CD4-positive, alpha-beta T cell treated with Interferon alpha-2 for 1 hour (primary cell): ENCODE measurements at regions not wholly inside any gene's neighbourhood (a gene's known extent, or its start where the extent isn't known, plus 50 kb on each side); places are given as distances from the start of the nearest gene placed in this dataset.
"Not testable (repeated sequence)": the region's sequence is repeated elsewhere in the genome, so short reads cannot be mapped to it uniquely, and the experiment has no call there.

ENCODE experiments used
- DNase-seq, 2 donors: peaks; one replicate each; pipeline ENCODE4 v3.0.0-alpha.2; 2020 to 2022

DNA sequence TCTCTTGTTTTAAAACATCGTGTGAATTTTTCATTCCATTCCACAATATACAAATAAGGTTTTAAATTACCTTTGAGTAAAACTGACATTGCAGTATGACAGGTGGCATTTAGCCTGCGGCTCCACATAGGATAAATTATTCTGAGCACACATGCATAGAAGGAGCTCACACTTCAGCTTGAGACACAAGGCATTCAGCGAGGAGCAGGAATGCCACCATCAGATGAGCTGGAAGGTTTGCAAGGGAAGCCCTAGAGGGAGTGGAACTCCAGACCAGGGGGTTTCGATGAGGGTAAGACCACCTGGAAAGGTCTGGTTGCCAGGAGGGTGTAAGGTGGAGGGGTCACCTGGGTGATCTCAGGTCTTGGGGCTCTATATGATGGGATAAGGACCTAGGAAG, 259.0 kb upstream of the ADRA1B start:
- no peak for DNase-seq

DNA sequence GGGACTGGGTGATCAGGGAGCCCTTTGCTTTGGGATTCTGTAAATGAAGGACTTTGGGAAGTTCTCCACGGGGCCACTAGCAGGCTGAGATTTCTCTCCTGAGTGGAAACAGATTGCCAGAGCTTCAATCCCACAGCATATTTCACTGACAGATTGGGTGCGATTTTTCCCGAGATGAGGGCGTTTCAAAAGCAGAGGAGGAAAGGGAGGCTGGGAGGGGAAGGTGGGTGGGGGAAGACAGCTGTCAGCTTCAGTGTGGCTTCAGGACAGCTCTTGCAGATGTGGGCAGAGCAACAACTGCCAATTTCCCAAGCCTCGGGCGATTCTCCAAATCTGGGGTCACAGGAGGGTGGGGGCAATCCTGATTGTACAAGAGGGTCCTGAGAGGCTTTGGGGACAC, 258.5 kb upstream of the ADRA1B start:
- DNase-seq: no peak

DNA sequence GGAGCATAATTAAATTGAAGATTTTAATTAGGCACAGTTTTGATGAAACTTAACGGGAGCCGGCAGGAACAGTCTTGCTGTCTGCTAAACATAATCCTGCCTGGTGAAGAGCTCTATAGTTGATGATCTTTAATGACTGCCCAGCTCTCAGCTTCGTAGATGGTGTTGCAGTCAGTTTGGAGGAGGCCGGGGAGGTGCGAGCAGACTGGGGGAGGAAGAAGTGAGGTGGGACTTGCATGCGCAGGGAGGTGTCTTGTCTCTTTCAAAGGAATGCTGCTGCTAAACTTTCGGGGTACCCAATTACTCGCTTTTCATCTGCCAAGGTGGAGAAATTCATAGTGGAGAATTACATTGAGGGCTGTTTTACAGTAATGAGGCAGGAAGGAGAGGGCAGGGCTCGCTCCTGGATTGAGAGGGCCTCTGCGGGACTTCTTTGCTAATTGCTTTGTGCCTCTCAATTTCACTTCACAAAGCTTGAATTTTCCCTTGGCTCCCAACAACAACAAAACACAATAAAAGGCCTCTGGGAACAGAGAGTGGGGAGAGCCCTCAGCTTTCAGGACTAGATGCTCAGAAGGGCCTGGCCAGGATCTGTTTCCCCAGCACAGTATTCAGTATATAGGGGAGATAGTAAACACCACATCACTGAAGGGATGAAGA, 257.9 kb upstream of the ADRA1B start:
- no peak for DNase-seq

DNA sequence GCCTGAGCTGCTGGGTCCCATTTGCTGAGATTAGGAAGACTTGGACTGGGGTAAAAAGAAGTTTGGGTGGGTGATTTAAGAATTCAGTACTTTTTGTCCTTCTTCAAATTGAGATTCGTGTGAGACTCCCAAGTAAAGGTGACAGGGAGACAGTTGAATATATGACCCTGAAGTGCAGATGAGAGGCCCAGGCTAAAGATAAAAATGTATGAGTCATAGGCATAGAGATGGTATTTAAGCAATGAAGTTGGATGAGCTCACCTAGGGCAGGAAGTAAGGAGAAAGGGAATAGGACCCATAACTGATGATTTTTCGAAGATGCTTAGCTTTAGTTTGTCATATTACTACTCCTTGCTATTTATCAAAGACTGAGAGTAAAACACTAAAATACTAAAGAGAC, 255.9 kb upstream of the ADRA1B start:
- no peak for DNase-seq

DNA sequence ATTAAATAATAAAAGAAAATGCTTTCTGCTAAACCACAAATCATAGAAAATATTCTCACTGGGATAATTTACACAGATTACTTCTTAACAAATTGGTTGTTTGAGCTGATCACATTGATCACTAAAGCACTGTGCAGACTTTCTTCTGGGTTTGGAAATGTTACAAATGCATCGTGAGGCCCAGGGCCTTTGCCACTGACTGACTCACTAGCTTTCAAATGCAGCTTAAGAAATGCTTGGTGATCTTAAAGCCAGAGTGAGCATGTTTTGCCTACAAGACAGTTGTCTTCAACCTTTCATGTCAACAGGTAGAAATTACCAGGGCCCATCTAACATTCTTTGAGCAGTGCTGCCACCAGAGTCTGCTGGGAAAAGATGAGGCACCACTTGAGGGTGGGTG, 252.3 kb upstream of the ADRA1B start:
- no peak for DNase-seq

DNA sequence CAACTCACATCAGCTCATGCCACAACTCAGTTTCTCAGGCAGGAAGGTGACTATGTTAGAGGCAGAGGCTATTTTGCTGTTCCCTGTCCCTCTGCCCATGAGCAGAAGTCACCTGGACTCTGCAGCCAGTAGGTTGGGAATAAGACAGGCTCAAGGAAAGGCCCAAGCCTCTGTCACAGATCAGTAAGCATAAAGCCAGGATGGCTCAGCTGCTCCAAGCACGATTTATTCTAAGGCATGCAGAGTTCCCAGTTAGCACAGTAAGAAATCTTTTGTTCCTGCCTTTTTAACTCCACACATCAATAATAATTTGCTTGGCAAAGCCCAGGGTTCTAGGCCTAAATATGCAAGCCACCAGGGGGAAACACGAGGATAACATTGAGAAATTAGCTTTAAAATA, 249.0 kb upstream of the ADRA1B start:
- DNase-seq: no peak

DNA sequence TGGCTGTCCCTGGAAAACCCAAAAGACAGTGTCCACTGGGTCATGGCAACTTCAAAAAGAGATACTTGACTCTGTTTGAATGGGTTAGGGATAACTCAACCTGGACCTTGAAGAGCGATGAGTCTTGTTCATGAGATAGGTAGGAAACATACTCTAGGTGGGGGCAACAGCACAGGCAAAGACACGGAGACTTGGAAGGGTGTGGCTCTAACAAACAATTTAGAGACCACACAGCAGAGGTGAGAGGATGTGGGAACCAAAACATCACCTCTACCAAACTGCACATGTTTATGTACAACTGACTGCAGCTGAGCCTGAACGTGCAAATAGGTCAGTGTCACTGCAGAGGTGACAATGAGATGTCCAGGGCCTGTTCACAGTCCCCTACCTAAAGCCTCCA, 247.7 kb upstream of the ADRA1B start:
- peak in 1 of 2 donors; percentile 1 for DNase-seq

DNA sequence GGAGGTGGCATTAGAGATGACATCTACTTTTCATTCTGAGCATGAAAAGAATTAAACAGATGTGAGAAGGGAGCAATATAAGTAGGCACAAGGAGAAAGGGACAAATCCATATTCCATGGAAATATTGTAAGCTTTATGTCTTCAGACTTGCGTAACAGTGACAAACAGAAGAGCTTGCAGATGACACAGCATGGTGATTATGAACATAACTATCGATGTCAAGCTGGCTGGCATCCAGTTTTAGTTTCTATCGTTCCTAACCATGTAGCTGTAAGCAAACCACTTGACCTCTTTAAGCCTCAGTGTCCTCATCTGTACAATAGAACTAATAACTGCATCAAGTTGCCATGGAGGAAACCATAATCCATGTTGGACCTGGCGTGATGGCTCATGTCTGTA, 246.7 kb upstream of the ADRA1B start:
- DNase-seq: no peak

DNA sequence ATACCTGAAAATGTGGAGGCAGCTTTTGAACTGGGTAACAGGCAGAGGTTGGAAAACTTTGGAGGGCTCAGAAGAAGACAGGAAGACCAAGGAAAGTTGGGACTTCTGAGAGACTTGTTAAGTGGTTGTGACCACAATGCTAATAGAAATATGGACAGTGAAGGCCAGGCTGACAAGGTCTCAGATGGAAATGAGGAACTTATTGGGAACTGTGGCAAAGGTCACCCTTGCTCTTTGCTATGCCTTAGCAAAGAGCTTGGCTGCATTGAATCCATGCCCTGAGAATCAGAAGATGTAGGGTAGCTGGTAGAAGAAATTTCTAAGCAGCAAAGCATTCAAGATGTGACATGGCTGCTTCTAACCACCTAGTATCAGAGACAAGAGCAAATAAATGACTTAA, 244.4 kb upstream of the ADRA1B start:
- no peak for DNase-seq

DNA sequence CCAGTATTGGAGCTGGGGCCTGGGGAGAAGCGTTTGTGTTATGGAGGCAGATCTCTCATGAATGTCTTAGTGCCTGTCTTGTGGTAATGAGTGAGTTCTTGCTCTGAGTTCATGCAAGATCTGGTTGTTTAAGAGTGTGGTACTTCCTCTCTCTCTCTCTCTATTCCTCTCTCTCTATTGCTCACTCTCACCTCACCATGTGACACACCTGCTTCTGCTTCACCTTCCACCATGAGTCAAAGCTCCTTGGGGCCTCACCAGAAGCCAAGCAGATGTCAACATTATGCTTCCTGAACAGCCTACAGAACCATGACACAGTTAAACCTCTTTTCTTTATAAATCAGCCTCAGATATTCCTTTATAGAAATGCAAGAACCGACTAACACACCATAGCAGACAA, 242.7 kb upstream of the ADRA1B start:
- no peak for DNase-seq

DNA sequence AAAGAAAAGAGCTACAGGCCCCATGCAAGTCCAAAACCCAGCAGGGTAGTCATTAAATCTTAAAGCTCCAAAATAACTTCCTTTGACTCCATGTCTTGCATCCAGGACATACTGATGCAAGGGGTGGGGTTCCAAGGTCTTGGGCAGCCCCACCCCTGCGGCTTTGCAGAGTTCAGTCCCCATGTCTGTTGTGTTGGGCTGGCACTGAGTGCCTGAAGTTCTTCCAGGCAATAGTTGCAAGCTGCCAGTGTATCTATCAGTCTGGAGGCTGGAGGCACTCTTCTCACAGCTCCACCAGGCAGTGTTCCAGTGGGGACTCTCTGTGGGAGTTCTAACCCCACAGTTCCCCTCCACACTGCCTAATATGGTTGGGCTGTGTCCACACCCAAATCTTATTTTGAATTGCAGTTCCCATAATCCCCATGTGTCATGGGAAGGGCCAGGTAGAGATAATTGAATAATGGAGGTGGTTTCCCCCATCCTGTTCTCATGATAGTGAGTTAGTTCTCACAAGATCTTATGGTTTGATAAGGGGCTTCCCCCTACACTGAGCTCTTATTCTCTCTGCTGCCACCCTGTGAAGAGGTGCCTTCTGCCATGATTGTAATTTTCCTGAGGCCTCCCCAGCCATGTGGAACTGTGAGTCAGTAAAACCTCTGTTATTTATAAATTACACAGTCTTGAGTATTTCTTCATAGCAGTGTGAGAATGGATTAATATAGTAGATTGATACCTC, 237.5 kb upstream of the ADRA1B start:
- no peak for DNase-seq

DNA sequence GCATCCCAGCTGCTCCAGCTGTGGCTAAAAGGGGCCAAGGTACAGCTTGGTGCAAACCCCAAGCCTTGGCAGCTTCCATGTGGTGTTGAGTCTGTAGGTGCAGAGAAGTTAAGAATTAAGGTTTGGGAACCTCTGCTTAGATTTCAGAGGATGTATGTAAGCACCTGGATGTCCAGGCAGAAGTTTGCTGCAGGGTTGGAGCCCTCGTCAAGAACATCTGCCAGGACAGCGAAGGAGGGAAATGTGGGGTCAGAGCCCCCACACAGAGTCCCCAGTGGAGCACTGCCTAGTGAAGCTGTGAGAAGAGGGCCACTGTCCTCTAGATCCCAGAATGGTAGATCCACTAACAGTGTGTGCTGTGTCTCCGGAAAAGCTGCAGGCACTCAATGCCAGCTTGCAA, 236.2 kb upstream of the ADRA1B start:
- DNase-seq: no peak

DNA sequence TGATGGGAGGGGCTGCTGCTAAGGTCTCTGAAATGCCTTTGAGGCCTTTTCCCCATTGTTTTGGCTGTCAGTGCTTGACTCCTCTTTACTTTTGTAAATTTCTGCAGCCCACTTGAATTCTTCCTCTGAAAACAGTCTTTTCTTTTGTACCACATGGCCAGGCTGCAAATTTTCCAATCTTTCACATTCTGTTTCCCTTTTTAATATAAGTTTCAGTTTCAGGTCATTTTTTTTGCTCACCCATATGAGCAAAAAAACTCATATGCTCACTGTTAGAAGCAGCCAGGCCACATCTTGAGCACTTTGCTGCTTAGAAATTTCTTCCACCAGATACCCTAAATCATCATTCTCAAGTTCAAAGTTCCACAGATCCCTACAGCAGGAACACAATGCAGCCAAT, 234.6 kb upstream of the ADRA1B start:
- DNase-seq: no peak

DNA sequence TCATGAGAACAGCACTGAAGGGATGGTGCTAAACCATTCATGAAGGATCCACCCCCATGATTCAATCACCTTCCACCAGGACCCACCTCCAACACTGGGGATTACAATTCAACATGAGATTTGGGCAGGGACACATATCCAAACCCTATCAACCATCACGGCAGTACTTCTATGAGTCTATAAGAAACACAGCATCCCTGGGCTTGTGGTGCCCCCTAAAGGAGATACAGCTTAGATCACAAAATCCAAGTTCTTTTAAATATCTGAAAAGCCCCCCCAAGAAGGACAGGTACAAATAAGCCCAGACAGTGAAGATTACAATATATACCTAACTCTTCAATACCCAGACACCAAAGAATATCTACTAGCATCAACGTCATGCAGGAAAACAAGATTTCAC, 233.7 kb upstream of the ADRA1B start:
- no peak for DNase-seq

DNA sequence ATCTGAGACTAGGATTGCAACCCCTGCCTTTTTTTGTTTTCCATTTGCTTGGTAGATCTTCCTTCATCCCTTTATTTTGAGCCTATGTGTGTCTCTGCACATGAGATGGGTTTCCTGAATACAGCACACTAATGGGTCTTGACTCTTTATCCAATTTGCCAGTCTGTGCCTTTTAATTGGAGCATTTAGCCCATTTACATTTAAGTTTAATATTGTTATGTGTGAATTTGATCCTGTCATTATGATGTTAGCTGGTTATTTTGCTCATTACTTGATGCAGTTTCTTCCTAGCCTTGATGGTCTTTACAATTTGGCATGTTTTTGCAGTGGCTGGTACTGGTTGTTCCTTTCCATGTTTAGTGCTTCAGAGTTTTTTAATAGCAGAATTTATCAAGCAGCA, 228.4 kb upstream of the ADRA1B start:
- not testable (repeated sequence) for DNase-seq

DNA sequence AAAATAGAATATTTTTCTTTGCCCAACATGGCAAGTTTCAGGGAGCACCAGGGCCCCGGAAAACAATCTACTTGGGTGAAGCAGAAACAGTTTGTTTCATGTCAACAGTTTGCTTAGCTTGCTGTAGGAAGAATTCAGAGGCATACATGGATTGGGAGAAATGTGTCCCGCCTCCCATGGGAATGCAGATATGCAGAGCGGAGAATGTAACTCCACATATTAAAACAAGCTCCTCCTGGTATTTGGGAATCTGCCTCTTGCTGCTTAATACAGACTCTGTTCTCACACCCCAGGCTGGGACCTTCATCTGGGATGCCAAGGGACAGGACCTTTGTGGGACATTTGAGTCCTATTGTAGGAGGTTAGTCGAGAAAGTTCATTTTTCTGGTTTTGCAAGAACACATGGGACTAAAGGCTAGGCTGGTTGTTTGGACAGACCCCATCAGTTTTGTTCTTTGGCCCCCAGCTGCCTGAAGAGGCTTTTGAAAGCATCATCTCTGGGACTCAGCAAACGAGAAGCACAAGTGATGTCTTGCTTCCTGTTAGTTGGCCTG, 220.5 kb upstream of the ADRA1B start:
- no peak for DNase-seq

DNA sequence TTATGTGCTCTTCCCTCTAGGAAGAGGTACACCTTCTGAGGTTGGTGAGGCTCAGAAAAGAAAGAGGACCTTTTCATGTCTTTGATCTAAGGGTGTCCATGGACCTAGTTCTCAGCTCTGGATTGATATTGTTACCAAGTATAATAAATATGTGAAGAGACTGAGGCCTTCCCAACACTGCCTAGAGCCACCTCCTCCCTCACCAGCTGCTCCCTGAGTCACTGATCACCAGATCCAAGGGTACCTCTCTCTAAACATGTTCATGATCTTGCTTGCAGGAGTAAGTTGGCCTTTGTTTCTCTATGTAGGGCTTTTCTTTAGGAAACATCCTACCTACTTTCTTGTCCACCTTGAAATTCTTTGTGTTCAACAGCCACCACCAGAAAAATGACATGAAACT, 218.8 kb upstream of the ADRA1B start:
- no peak for DNase-seq

DNA sequence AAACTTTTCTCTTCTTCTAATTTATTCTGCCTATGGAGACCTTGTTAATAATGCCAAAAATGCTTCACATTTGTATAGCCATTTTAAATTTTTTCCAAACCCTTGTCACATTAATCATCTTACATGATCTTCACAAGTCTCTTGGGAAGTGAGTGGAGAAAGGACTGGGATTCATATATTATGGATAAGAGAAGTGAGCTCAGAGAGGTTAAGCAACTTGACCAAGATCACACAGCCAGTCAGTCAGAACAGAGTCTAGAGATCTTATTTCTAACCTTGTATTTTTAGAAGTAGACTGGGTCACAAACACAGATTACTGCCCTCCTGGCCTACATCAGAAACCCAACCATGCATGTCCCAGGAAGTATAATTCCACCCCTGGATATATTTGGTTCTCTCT, 218.0 kb upstream of the ADRA1B start:
- no peak for DNase-seq

DNA sequence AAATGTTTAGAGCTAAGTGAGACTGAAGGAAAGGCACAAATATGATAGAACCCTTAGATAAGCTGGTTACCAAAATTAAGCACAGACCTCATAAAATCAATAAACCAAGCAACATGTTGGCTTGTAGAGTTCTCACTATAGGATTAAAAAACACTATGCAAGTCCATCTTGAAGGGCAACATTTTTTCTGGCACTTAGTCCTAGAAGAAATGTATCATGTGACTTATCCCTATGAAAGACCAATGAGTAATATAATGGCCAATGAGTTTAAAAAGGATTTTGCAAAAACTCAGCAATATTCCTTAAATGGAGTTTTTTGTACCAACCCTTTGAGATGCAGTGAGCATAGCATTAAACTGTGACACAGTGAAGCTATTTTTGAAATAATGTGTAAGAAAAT, 216.3 kb upstream of the ADRA1B start:
- no peak for DNase-seq

DNA sequence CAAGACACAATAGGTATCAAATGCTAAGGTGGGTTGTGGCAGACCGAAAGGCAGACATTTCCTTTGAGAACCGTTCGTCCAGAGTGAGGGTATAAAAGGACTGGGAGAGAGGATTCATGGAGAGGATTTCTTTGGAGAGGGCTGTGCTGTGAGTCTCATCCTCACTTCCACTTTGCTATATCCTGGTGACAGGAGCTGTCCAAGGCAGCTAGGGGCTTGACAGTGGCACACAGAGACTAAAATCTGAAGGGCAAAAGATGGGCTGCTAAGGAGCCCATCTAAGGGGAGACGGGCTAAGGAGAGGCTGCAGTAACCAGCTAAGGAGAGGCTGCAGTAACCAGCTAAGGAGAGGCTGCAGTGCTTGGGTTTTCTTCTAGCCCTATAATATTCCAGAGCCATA, 214.0 kb upstream of the ADRA1B start:
- DNase-seq: no peak

DNA sequence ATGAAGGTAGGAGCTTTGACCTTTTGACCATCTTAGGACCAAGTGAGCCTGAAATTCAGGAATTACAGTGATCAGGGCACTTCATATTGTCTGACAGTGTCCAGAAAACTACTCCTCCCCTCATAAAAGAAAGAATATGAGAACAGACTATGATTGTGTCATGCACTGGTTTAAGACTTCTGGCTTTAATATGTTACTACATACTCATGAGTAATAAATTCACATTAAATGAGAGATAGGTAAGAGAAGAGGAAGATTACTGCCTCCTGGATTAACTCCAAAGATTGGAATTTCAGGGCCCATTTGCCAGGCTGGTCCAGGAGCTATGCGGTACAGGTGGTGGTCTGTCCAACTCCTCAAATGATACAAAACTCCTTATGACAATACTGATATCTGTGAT, 213.5 kb upstream of the ADRA1B start:
- DNase-seq: no peak

DNA sequence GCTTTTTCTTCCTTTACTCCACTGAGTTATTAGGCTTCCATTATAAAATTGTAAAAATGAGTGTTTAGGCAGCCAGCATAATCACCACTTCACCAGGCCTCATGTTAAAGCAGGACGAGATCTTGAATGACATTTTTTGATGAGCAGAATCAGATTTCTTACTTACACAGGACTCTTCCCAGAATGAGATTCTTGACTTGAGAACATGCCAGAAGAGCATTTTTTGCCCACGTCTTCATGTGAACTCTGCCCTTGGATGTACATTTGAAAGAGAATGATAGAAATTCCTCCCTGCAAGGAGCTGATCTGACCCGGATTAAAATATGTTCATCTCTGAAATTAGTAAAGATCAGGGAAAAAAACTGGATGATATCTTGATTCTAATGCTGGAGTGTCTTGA, 212.1 kb upstream of the ADRA1B start:
- no peak for DNase-seq

DNA sequence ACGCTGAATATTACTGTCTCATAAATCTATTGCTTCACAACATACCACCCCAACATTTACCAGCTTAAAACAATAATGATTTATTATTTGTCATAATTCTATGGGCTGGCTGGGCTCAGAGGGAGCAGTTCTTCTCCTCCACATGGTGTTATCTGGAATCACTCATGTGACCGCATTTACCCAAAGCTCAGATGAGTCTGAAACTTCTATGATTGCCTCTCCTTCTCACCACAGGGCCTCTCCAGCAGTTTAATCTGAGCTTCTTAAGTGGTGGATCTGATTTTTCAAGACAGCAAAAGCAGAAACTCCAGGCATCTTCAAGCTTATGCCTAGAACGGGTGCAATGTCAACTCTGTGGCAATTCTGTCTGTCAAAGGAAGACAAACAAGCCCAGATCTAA, 210.3 kb upstream of the ADRA1B start:
- DNase-seq: no peak

DNA sequence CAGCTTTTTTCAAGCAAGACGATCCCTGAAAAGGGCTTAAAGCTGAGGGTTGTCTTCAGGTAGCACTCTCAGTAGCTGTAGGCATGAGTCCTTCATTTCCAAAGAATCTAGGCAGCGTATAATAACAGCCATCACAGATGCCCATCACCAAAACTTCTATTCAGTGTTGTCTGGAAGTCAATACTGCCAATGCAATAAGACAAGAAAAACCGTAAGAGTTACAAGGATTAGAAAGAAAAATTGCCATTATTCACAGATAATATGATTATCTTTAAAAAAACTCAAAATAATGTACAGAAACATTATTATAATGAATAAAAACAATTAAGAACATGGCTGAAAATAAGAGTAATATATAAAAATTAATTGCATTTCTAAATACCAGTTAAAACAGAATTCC, 208.2 kb upstream of the ADRA1B start:
- DNase-seq: no peak

DNA sequence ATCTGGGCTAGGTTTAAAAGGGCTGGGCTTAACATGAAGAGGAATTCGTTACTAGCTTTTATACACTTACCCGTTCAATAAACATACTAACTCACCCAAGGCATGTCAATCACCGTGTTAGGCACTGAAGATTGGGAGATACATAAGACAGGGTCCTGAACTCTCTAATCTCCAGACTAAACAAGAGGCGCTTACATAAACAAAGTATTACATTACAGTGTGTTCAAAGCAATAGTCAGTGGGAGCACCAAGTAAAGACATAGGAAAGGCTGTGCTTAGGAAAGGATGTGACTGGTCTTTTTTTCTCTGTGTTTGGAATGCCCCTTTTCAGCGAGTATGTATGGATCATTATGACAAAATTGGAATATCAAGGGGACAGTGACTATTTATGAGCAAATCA, 203.6 kb upstream of the ADRA1B start:
- no peak for DNase-seq
